ENCODE measurements at regions not wholly inside any gene's neighbourhood (a gene's known extent, or its start where the extent isn't known, plus 50 kb on each side); places are given as distances from the start of the nearest gene placed in this dataset.
"Not testable (repeated sequence)": the region's sequence is repeated elsewhere in the genome, so short reads cannot be mapped to it uniquely, and the experiment has no call there.

DNA sequence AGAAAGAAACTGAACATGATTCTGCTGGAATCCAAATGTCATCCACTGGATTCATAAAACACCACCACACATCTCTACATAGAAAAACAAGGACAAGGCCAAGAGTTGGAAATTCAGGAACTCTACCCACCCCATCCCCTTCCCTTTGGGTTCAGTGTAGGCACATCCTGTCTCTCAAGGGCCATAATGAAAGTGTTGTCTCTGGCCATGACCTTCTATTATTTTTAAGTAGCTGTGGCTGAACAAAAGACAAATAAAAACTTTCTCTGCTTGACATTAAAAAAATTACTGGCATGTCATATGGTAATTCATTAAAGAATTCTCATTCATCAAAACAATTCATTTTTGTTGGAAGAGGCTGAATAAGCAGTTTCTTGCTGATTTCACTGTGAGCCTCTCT, 54.9 kb upstream of the ZBTB18 start:
- no peak for DNase-seq

GRCh38 chr1:243991650-243992049, 59.4 kb upstream of the ZBTB18 start:
- DNase-seq, result no peak

GRCh38 chr1:243984788-243985187, 66.3 kb upstream of the ZBTB18 start:
- DNase-seq, result no peak

DNA sequence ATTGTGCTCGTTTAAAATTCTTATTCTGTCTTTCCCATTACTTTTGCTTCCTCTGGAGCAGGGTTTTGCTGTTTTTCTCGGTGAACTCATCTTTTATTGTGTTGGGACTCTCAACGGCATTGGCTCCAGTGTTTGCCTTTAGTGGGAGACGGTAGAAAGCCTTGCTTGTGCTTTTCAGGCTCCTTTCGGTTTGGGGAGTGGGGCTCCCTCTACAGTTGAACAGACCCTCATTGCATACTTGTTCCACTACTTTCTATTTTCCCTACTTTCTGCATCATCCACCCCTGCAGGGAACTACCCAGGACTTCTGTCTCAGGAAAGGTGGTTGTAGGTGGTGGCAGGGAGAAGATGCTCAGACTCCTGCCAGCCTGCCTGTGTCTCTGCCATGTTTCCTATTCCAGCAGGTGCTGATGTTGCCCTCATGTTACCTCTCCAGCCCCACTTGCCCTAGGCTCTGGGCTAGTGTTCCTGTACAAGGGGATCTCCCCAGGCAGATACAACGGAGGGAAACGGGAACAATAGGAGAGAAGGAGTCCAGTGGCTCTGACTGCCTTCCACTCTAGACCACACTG, 68.5 kb upstream of the ZBTB18 start:
- DNase-seq, result no peak

DNA sequence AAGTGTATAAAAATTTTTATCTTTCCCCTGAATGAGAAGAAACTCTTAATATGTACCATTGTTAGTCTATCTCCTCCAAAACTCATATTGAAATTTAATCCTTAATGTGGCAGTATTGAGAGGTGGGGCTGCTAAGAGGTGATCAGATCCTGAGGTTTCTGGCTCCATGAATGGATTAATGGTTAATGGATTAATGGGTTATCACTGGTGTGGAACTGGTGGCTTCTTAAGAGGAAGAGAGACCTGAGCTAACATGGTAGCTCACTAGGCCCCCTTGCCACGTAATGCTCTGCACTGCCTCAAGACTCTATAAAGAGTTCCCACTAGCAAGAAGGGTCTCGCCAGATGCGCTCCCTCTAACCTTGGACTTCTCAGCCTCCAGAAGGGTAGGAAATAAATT, 70.6 kb upstream of the ZBTB18 start:
- DNase-seq, result no peak

DNA sequence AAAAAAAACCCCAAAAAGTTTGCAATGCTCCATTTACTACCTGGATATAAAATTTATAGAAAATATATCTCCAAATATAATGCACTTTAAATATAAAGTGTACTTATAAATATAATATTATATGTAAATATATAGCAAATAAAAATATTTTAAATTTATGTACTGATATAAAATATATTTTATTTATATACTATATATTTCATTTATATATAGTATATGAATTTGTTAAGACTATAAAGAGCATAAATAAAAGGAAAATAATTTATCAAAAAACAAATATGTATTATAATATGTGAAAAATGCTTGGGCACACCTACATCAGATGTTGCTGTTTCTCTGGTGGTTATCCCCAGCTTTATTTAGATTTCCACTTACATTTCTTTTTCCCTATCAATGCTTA, 71.0 kb upstream of the ZBTB18 start:
- no peak for DNase-seq

- no peak for DNase-seq
These were observed 71.7 kb upstream of the ZBTB18 start for GRCh38 chr1:243979396-243979795.

DNA sequence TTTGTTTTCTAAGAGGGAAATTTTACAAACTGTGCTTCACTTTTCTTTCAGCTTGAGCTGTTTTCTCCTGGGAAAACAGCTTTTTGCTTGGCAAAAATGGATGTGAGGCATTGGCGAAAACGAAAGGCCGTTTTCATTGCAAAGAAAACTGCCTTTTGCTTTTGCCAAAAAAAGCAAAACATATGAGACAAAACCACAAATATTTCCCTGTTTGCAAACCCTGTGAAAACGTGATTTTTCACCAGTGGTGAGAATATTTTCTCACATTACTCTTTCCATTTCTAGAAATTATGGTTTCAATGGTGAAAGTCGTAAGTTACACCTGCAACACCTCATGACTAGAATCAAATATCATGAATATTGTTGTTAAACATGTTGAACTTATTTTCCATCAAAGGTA, 74.0 kb upstream of the ZBTB18 start:
- no peak for DNase-seq

GRCh38 chr1:243974451-243975292, 76.4 kb upstream of the ZBTB18 start:
- DNase-seq, result no peak

DNA sequence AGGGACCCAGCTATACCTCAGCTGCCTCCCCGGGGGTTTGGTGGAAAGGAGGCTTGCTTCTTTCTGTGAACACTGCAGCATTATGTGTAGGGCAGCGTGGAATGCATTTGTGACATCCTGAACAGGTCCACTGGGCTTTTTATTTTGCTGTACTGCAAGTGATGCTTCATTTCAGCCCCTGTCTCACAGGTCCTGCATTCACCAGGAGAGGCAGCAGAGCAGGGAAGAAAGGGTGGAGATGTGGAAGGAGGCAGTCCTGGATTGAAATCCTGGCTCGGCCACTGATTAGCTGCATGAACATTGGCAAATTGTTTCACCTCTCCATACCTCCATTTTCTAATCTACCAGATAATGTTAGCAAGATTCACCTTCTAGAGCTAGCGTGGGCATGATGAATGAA, 77.9 kb upstream of the ZBTB18 start:
- no peak for DNase-seq

DNA sequence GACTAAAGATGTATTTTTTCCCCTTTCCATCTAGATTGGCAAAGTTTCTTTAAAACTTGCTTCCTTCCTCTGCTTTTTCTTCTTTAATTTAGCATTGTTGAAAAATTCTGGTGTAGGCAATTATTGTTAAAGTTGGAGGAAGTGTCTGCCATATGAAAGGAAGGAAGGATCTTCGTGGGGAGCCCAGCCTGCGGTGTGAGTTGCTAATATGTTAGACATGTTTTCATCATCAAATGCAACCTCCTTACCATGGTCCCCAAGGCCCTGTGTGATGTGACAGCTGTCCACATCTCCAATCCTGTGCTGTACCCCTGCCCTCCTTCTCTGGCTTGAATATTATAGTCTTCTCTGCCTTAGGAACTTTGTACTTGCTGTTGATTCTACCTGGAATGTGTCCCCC, 81.0 kb upstream of the ZBTB18 start:
- DNase-seq, result no peak

DNA sequence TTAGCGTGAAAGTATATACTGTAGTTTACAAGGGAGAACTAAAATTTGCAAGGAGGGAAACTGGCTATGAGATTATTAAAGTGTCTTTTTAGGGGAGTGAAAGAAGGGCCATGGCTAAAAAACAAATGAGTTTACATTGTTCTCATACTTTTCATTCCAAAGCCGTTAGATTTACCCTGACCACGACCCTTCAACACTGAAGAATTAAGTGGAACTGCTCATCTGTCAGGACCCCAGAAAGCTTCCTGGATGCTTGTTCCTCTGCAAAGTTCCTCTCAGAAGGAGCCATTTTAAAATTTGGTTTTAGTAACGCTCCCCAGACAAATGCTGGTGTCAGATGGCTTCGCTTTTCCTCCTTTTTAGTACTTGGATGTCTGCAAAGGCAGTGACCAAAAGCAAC, 82.7 kb upstream of the ZBTB18 start:
- no peak for DNase-seq

GRCh38 chr1:243964915-243965314, 86.2 kb upstream of the ZBTB18 start:
- DNase-seq, result no peak

- DNase-seq, result no peak
These were observed 87.5 kb upstream of the ZBTB18 start for GRCh38 chr1:243963571-243963970.

DNA sequence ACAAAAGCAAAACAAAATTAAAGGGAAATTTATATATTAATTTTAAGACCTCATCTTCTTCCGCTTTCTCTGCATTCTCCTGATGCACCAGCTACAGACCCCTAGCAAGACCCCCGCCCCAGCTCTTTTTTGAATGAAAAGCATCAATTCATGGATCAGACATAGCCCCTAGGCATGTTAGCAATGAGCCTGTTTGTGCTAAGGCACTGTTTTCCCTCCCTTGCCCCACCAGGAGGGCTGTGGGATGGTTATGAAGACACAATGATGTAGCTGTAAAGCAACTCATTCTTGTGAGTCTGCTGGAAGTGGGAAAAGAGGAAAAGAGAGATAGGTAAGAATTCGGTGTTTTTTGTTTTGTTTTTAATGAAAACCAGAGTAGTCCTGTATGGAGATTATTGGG, 88.5 kb upstream of the ZBTB18 start:
- DNase-seq, result no peak

DNA sequence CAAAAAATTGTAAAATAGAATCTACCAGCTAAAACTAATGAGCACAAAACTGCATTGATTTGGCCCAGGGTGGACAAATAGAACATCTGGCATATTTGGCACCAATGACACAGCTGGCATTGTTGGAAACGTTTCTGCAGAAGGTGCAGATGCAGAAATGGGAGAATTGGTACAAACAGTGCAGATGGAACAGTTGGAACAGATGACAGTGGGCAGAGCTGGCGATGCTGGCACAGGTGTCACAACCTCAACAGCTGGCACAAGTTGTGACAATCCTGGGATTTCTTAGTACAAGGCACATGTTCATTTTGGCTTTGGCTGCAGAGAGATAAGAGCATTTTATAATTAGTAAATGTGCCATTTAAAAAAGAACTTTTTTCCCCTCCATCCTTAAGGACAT, 91.1 kb upstream of the ZBTB18 start:
- no peak for DNase-seq

- no peak for DNase-seq
These were observed 93.9 kb upstream of the ZBTB18 start for GRCh38 chr1:243957141-243957540.

GRCh38 chr1:243956450-243956849, 94.6 kb upstream of the ZBTB18 start:
- no peak for DNase-seq

- DNase-seq, result not testable (repeated sequence)
These were observed 99.9 kb upstream of the ZBTB18 start for GRCh38 chr1:243951207-243951606.

GRCh38 chr1:243950166-243950565, 100.1 kb upstream of the AKT3 start:
- no peak for DNase-seq

- peak; percentile 71 for DNase-seq
These were observed 96.9 kb upstream of the AKT3 start for GRCh38 chr1:243946946-243947345.

- DNase-seq, result no peak
These were observed 96.2 kb upstream of the AKT3 start for GRCh38 chr1:243946253-243946652.

GRCh38 chr1:243945727-243946126, 95.7 kb upstream of the AKT3 start:
- DNase-seq, result no peak

GRCh38 chr1:243944429-243945160, 94.6 kb upstream of the AKT3 start:
- DNase-seq, result no peak

Data from SHP77 treated with DMSO at 0.1 percent for 48 hours (cell line).